Right lung (tissue), 2 donors: ENCODE measurements at regions not wholly inside any gene's neighbourhood (a gene's known extent, or its start where the extent isn't known, plus 50 kb on each side); places are given as distances from the start of the nearest gene placed in this dataset.

ENCODE experiments used
- DNase-seq, 2 donors: peaks; one replicate each; pipeline ENCODE4 v3.0.0-alpha.2; 2013

GRCh38 chr14:100438678-100439592 lies 115.8 kb downstream of the SLC25A47 start:
- no peak for DNase-seq

GRCh38 chr14:100439781-100440180 lies 116.6 kb downstream of the SLC25A47 start:
- no peak for DNase-seq

- peak in 1 of 2 donors; percentile 50 for DNase-seq
These were observed 117.1 kb downstream of the SLC25A47 start for GRCh38 chr14:100440207-100440631.

GRCh38 chr14:100440758-100441203 lies 117.6 kb downstream of the SLC25A47 start:
- no peak for DNase-seq

- no peak for DNase-seq
These were observed 118.3 kb downstream of the SLC25A47 start for GRCh38 chr14:100441271-100441947.

GRCh38 chr14:100442036-100442435 lies 118.9 kb downstream of the SLC25A47 start:
- DNase-seq = no peak

GRCh38 chr14:100442498-100443490 lies 119.7 kb downstream of the SLC25A47 start:
- DNase-seq = peak in 1 of 2 donors; percentile 37

GRCh38 chr14:100443603-100444002 lies 120.5 kb downstream of the SLC25A47 start:
- no peak for DNase-seq

- no peak for DNase-seq
These were observed 122.4 kb downstream of the SLC25A47 start for GRCh38 chr14:100445436-100446088.

- DNase-seq = no peak
These were observed 123.4 kb downstream of the SLC25A47 start for GRCh38 chr14:100446572-100446971.

GRCh38 chr14:100448376-100448775 lies 125.2 kb downstream of the SLC25A47 start:
- no peak for DNase-seq

GRCh38 chr14:100449225-100449987 lies 126.3 kb downstream of the SLC25A47 start:
- DNase-seq = no peak

GRCh38 chr14:100450049-100450448 lies 126.9 kb downstream of the SLC25A47 start:
- no peak for DNase-seq

- no peak for DNase-seq
These were observed 127.6 kb downstream of the SLC25A47 start for GRCh38 chr14:100450736-100451135.

GRCh38 chr14:100451264-100451663 lies 128.1 kb downstream of the SLC25A47 start:
- DNase-seq = no peak

GRCh38 chr14:100453930-100454329 lies 130.8 kb downstream of the SLC25A47 start:
- DNase-seq = no peak

- DNase-seq = no peak
These were observed 131.3 kb downstream of the SLC25A47 start for GRCh38 chr14:100454437-100454836.

GRCh38 chr14:100463937-100464336 lies 123.3 kb downstream of the BEGAIN start:
- DNase-seq = no peak

- no peak for DNase-seq
These were observed 120.9 kb downstream of the BEGAIN start for GRCh38 chr14:100466111-100466856.
